Trophoblast cell (in vitro differentiated cells and primary cell): ENCODE measurements at regions not wholly inside any gene's neighbourhood (a gene's known extent, or its start where the extent isn't known, plus 50 kb on each side); places are given as distances from the start of the nearest gene placed in this dataset.

ENCODE experiments used
- DNase-seq, 2 donors: peaks; one replicate each; pipeline ENCODE4 v3.0.0-alpha.2; 2016
- H2AFZ ChIP-seq: 2 replicates; pipeline ENCODE4 v1.6.1; 2013; ENCODE audit warnings: low read length, moderate library complexity, mild to moderate bottlenecking; ENCODE audit not compliant: insufficient read depth, poor library complexity
- H2AK5ac ChIP-seq: 2 replicates; pipeline ENCODE4 v1.6.1; 2013; ENCODE audit warnings: mild to moderate bottlenecking, low read length
- H2BK120ac ChIP-seq: 2 replicates; pipeline ENCODE4 v1.6.1; 2013; ENCODE audit warnings: low read length, mild to moderate bottlenecking, moderate library complexity; ENCODE audit not compliant: insufficient read depth, poor library complexity
- H2BK12ac ChIP-seq: 2 replicates; pipeline ENCODE4 v1.6.1; 2013; ENCODE audit warnings: mild to moderate bottlenecking, low read length, moderate library complexity
- H2BK5ac ChIP-seq: 2 replicates; pipeline ENCODE4 v1.6.1; 2013; ENCODE audit warnings: low read length, low read depth, moderate library complexity, mild to moderate bottlenecking; ENCODE audit not compliant: poor library complexity
- H3K14ac ChIP-seq: 2 replicates; pipeline ENCODE4 v1.6.1; 2013; ENCODE audit warnings: mild to moderate bottlenecking, low read length
- H3K18ac ChIP-seq: 2 replicates; pipeline ENCODE4 v1.6.1; 2013; ENCODE audit warnings: mild to moderate bottlenecking, low read length
- H3K23ac ChIP-seq: 2 replicates; pipeline ENCODE4 v1.6.1; 2013; ENCODE audit warnings: low read length
- H3K27ac ChIP-seq: 2 replicates; pipeline ENCODE4 v1.5.1; 2013; ENCODE audit warnings: low read depth, mild to moderate bottlenecking, inconsistent platforms, low read length, moderate library complexity
- H3K27me3 ChIP-seq: 2 replicates; pipeline ENCODE4 v1.6.1; 2013; ENCODE audit warnings: inconsistent platforms, mild to moderate bottlenecking, low read length, moderate library complexity; ENCODE audit not compliant: insufficient read depth
- H3K36me3 ChIP-seq, 2 experiments: 1 replicate in 1 of 2; 2 replicates in 1 of 2; pipeline ENCODE4 v1.6.1; 2013; ENCODE audit warnings: low read length in 2 of 2, mild to moderate bottlenecking in 2 of 2, moderate library complexity in 1 of 2; ENCODE audit not compliant: insufficient read depth in 2 of 2, control insufficient read depth in 1 of 2
- H3K4ac ChIP-seq: 2 replicates; pipeline ENCODE4 v1.6.1; 2013; ENCODE audit warnings: low read depth, mild to moderate bottlenecking, low read length, moderate library complexity
- H3K4me1 ChIP-seq, 2 experiments: 1 replicate in 1 of 2; 2 replicates in 1 of 2; pipeline ENCODE4 v1.6.1; 2013; ENCODE audit warnings: low read length in 2 of 2, mild to moderate bottlenecking in 2 of 2, moderate library complexity in 1 of 2; ENCODE audit not compliant: insufficient read depth in 2 of 2, control insufficient read depth in 1 of 2
- H3K4me2 ChIP-seq: 2 replicates; pipeline ENCODE4 v1.6.1; 2013; ENCODE audit warnings: inconsistent platforms, mild to moderate bottlenecking, low read length, moderate library complexity
- H3K4me3 ChIP-seq: 2 replicates; pipeline ENCODE4 v1.5.1; 2013; ENCODE audit warnings: mild to moderate bottlenecking, low read depth, low read length, inconsistent platforms
- H3K79me1 ChIP-seq: one replicate; pipeline ENCODE4 v1.6.1; 2013; ENCODE audit warnings: low read length
- H3K79me2 ChIP-seq: 2 replicates; pipeline ENCODE4 v1.6.1; 2013; ENCODE audit warnings: low read length, mild to moderate bottlenecking; ENCODE audit not compliant: control insufficient read depth, insufficient read depth, poor library complexity
- H3K9ac ChIP-seq: 2 replicates; pipeline ENCODE4 v1.6.1; 2013; ENCODE audit warnings: mild to moderate bottlenecking, low read length
- H3K9me3 ChIP-seq: 2 replicates; pipeline ENCODE4 v1.6.1; 2013; ENCODE audit warnings: low read depth, mild to moderate bottlenecking, control low read depth, inconsistent platforms, low read length; ENCODE audit not compliant: insufficient read depth
- H4K12ac ChIP-seq: 2 replicates; pipeline ENCODE4 v1.6.1; 2013; ENCODE audit warnings: low read depth, mild to moderate bottlenecking, low read length, moderate library complexity
- H4K8ac ChIP-seq: 2 replicates; pipeline ENCODE4 v1.6.1; 2013; ENCODE audit warnings: low read depth, mild to moderate bottlenecking, low read length, moderate library complexity
- H4K91ac ChIP-seq: one replicate; pipeline ENCODE4 v1.6.1; 2013; ENCODE audit warnings: low read depth, mild to moderate bottlenecking, low read length, moderate library complexity
- WGBS: extraction: QIAGEN DNeasy Blood & Tissue Kit; methylation state at CpG from one replicate; pipeline ENCODE4 v1.1.7; 2013; ENCODE audit warnings: missing lambda C conversion rate; ENCODE audit not compliant: insufficient read length, insufficient coverage; ENCODE audit errors: extremely low coverage; 5-methylcytosine and 5-hydroxymethylcytosine counted together

GRCh38 chr20:54980103-54980960 lies 504.9 kb downstream of the DOK5 start:
- H3K4me2 ChIP-seq, result no peak overlapping the region
- no peaks in the 10 kb centered on the region for H3K4me1 ChIP-seq
- DNase-seq, result peak in 1 of 2 donors; percentile 19
- WGBS, result no CpG with 5 or more reads among the region's 2 CpGs
- H4K91ac ChIP-seq, result no peak overlapping the region
- no peak overlapping the region for H3K4ac ChIP-seq
- no peaks in the 10 kb centered on the region for H3K9me3 ChIP-seq
- no peak overlapping the region for H3K23ac ChIP-seq
- no peak overlapping the region for H2AK5ac ChIP-seq
- no peak overlapping the region for H2BK5ac ChIP-seq
- H3K14ac ChIP-seq, result no peak overlapping the region
- H3K79me2 ChIP-seq, result no peaks in the 10 kb centered on the region
- H4K8ac ChIP-seq, result no peak overlapping the region
- no peak overlapping the region for H3K4me3 ChIP-seq
- H3K9ac ChIP-seq, result no peak overlapping the region
- no peak overlapping the region for H2BK12ac ChIP-seq
- H3K18ac ChIP-seq, result no peak overlapping the region
- no peaks in the 10 kb centered on the region for H3K27me3 ChIP-seq
- no peak overlapping the region for H3K27ac ChIP-seq
- H2BK120ac ChIP-seq, result no peak overlapping the region
- H3K36me3 ChIP-seq, result no peaks in the 10 kb centered on the region
- H4K12ac ChIP-seq, result no peak overlapping the region
- no peaks in the 10 kb centered on the region for H3K79me1 ChIP-seq
- H2AFZ ChIP-seq, result no peak overlapping the region

- Histone ChIP-seq H3K4me1 (no peaks in the 10 kb centered on the region), H3K27ac (no peak overlapping the region), H3K4me3 (no peak overlapping the region), H2BK5ac (no peak overlapping the region), H3K14ac (no peak overlapping the region), H3K4ac (no peak overlapping the region), H3K23ac (no peak overlapping the region), H2BK12ac (no peak overlapping the region), H4K91ac (no peak overlapping the region), H4K12ac (no peak overlapping the region), H3K79me2 (no peaks in the 10 kb centered on the region), H3K36me3 (no peaks in the 10 kb centered on the region), H2BK120ac (no peak overlapping the region), H3K9ac (no peak overlapping the region), H2AFZ (no peak overlapping the region), H2AK5ac (no peak overlapping the region), H3K18ac (no peak overlapping the region), H3K4me2 (no peak overlapping the region), H3K27me3 (no peaks in the 10 kb centered on the region), H3K79me1 (no peaks in the 10 kb centered on the region), H4K8ac (no peak overlapping the region), H3K9me3 (no peaks in the 10 kb centered on the region)
- WGBS, result no CpG with 5 or more reads among the region's 2 CpGs
- DNase-seq, result no peak
Observed at GRCh38 chr20:54950304-54950703, 474.9 kb downstream of the DOK5 start.

GRCh38 chr20:54941666-54942065 lies 466.3 kb downstream of the DOK5 start:
- H3K4ac ChIP-seq, result no peak overlapping the region
- H2BK12ac ChIP-seq, result no peak overlapping the region
- H3K4me1 ChIP-seq, result no peaks in the 10 kb centered on the region
- no peaks in the 10 kb centered on the region for H3K9me3 ChIP-seq
- H4K91ac ChIP-seq, result no peak overlapping the region
- H3K27ac ChIP-seq, result no peak overlapping the region
- no peaks in the 10 kb centered on the region for H3K79me2 ChIP-seq
- no peak overlapping the region for H4K8ac ChIP-seq
- no peak overlapping the region for H3K18ac ChIP-seq
- no peak overlapping the region for H3K23ac ChIP-seq
- H3K27me3 ChIP-seq, result no peaks in the 10 kb centered on the region
- H3K79me1 ChIP-seq, result no peaks in the 10 kb centered on the region
- H3K14ac ChIP-seq, result no peak overlapping the region
- H3K36me3 ChIP-seq, result no peaks in the 10 kb centered on the region
- WGBS, result 100% methylated on average over 3 of the region's 4 CpGs
- no peak overlapping the region for H3K4me2 ChIP-seq
- no peak overlapping the region for H2BK120ac ChIP-seq
- no peak overlapping the region for H2BK5ac ChIP-seq
- DNase-seq, result no peak
- H3K9ac ChIP-seq, result no peak overlapping the region
- no peak overlapping the region for H2AFZ ChIP-seq
- H4K12ac ChIP-seq, result no peak overlapping the region
- H2AK5ac ChIP-seq, result no peak overlapping the region
- H3K4me3 ChIP-seq, result no peak overlapping the region

- no peak overlapping the region for H3K4ac ChIP-seq
- no peak overlapping the region for H3K14ac ChIP-seq
- no peak overlapping the region for H3K9ac ChIP-seq
- no peaks in the 10 kb centered on the region for H3K79me1 ChIP-seq
- H3K18ac ChIP-seq, result no peak overlapping the region
- no peaks in the 10 kb centered on the region for H3K9me3 ChIP-seq
- H3K4me3 ChIP-seq, result no peak overlapping the region
- H2AK5ac ChIP-seq, result no peak overlapping the region
- H3K4me1 ChIP-seq, result no peaks in the 10 kb centered on the region
- WGBS, result no CpG with 5 or more reads among the region's 4 CpGs
- H3K4me2 ChIP-seq, result no peak overlapping the region
- H4K12ac ChIP-seq, result no peak overlapping the region
- no peak overlapping the region for H4K91ac ChIP-seq
- H3K27ac ChIP-seq, result no peak overlapping the region
- H2BK12ac ChIP-seq, result no peak overlapping the region
- no peak overlapping the region for H4K8ac ChIP-seq
- H3K79me2 ChIP-seq, result no peaks in the 10 kb centered on the region
- DNase-seq, result no peak
- H3K27me3 ChIP-seq, result no peaks in the 10 kb centered on the region
- no peak overlapping the region for H2BK5ac ChIP-seq
- no peak overlapping the region for H3K23ac ChIP-seq
- no peak overlapping the region for H2BK120ac ChIP-seq
- no peaks in the 10 kb centered on the region for H3K36me3 ChIP-seq
- no peak overlapping the region for H2AFZ ChIP-seq
Observed at GRCh38 chr20:54940522-54940921, 465.1 kb downstream of the DOK5 start.
